ENCODE measurements at regions not wholly inside any gene's neighbourhood (a gene's known extent, or its start where the extent isn't known, plus 50 kb on each side); places are given as distances from the start of the nearest gene placed in this dataset.

GRCh38 chr15:29342201-29342600, 72.6 kb upstream of the NSMCE3 start:
- no peak overlapping the region for H3K27ac ChIP-seq
- TF ChIP-seq CTCF (conservative IDR thresholded peaks at IDR 0.05) (no peak), ZFX (IDR thresholded peaks at IDR 0.05) (no peak)

- H3K27ac ChIP-seq = peak overlapping the region; percentile 60
- TF ChIP-seq ZFX (IDR thresholded peaks at IDR 0.05) = no peak
- no peak for TF ChIP-seq CTCF (conservative IDR thresholded peaks at IDR 0.05)
These were observed 67.7 kb upstream of the NSMCE3 start for GRCh38 chr15:29337156-29337959.

GRCh38 chr15:29334544-29334943, 64.9 kb upstream of the NSMCE3 start:
- no peak overlapping the region for H3K27ac ChIP-seq
- no peak for TF ChIP-seq CTCF (conservative IDR thresholded peaks at IDR 0.05)
- TF ChIP-seq ZFX (IDR thresholded peaks at IDR 0.05) = no peak

GRCh38 chr15:29333261-29333660, 63.6 kb upstream of the NSMCE3 start:
- no peak for TF ChIP-seq ZFX (IDR thresholded peaks at IDR 0.05)
- no peak for TF ChIP-seq CTCF (conservative IDR thresholded peaks at IDR 0.05)
- H3K27ac ChIP-seq = no peak overlapping the region

- H3K27ac ChIP-seq = no peak overlapping the region
- no peak for TF ChIP-seq ZFX (IDR thresholded peaks at IDR 0.05)
These were observed 62.0 kb upstream of the NSMCE3 start for GRCh38 chr15:29331669-29332068.

GRCh38 chr15:29331071-29331470, 61.4 kb upstream of the NSMCE3 start:
- no peak overlapping the region for H3K27ac ChIP-seq
- TF ChIP-seq ZFX (IDR thresholded peaks at IDR 0.05) (no peak), CTCF (conservative IDR thresholded peaks at IDR 0.05) (no peak)

- H3K27ac ChIP-seq = no peak overlapping the region
- TF ChIP-seq ZFX (IDR thresholded peaks at IDR 0.05) (no peak), CTCF (conservative IDR thresholded peaks at IDR 0.05) (no peak)
These were observed 55.1 kb upstream of the NSMCE3 start for GRCh38 chr15:29324746-29325145.

- TF ChIP-seq CTCF (conservative IDR thresholded peaks at IDR 0.05) = no peak
- TF ChIP-seq ZFX (IDR thresholded peaks at IDR 0.05) = no peak
- H3K27ac ChIP-seq = no peak overlapping the region
These were observed 53.9 kb upstream of the NSMCE3 start for GRCh38 chr15:29323557-29323956.

Data from C4-2B (cell line).